Astrocyte (in vitro differentiated cells and primary cell): ENCODE measurements at regions not wholly inside any gene's neighbourhood (a gene's known extent, or its start where the extent isn't known, plus 50 kb on each side); places are given as distances from the start of the nearest gene placed in this dataset.
A peak's percentile ranks its signal among the peaks of the same experiment; 100 is the strongest.

Source experiments
- DNase-seq: peaks from one replicate; pipeline ENCODE4 v3.0.0-alpha.2; 2010; ENCODE audit warnings: low read depth
- FAIRE-seq: peaks from 2 replicates; lab custom pipeline; 2011; peaks lifted over from hg19 to GRCh38; lab: Jason Lieb, UNC
- H2AFZ ChIP-seq: 2 replicates; pipeline ENCODE4 v1.6.0; 2012; ENCODE audit warnings: low read depth, low read length, inconsistent platforms
- H3K27ac ChIP-seq: 2 replicates; pipeline ENCODE4 v1.5.1; 2011; ENCODE audit warnings: low read depth, low read length, inconsistent platforms
- H3K27me3 ChIP-seq: 2 replicates; pipeline ENCODE4 v1.6.0; 2011; ENCODE audit warnings: low read length, inconsistent platforms; ENCODE audit not compliant: insufficient read depth
- H3K36me3 ChIP-seq: 2 replicates; pipeline ENCODE4 v1.5.1; 2011; ENCODE audit warnings: low read length, inconsistent platforms; ENCODE audit not compliant: insufficient read depth
- H3K4me1 ChIP-seq: 2 replicates; pipeline ENCODE4 v1.5.1; 2011; ENCODE audit warnings: low read length, inconsistent platforms; ENCODE audit not compliant: insufficient read depth
- H3K4me2 ChIP-seq: 2 replicates; pipeline ENCODE4 v1.6.0; 2012; ENCODE audit warnings: low read length, inconsistent platforms
- H3K4me3 ChIP-seq: 2 replicates; pipeline ENCODE4 v1.5.1; 2011; ENCODE audit warnings: low read depth, mild to moderate bottlenecking, low read length, inconsistent platforms; ENCODE audit not compliant: insufficient read depth
- H3K79me2 ChIP-seq: 2 replicates; pipeline ENCODE4 v1.6.0; 2012; ENCODE audit warnings: mild to moderate bottlenecking, low read length, inconsistent platforms; ENCODE audit not compliant: insufficient read depth
- H3K9ac ChIP-seq: 2 replicates; pipeline ENCODE4 v1.6.0; 2012; ENCODE audit warnings: mild to moderate bottlenecking, low read length, inconsistent platforms
- H3K9me3 ChIP-seq: 2 replicates; pipeline ENCODE4 v1.5.1; 2012; ENCODE audit warnings: low read depth, mild to moderate bottlenecking, low read length, inconsistent platforms; ENCODE audit not compliant: insufficient read depth
- H4K20me1 ChIP-seq: 2 replicates; pipeline ENCODE4 v1.6.0; 2012; ENCODE audit warnings: low read length, inconsistent platforms; ENCODE audit not compliant: insufficient read depth
- H3K27ac Mint-ChIP-seq: one replicate; pipeline ENCODE4 v1.8.0; 2021; ENCODE audit warnings: mild to moderate bottlenecking, mixed read lengths; ENCODE audit not compliant: unreplicated experiment
- H3K27me3 Mint-ChIP-seq: one replicate; pipeline ENCODE4 v1.8.0; 2021; ENCODE audit warnings: low read depth, mixed read lengths; ENCODE audit not compliant: unreplicated experiment
- H3K36me3 Mint-ChIP-seq: one replicate; pipeline ENCODE4 v1.8.0; 2021; ENCODE audit warnings: low read depth, mixed read lengths; ENCODE audit not compliant: unreplicated experiment
- H3K4me1 Mint-ChIP-seq: one replicate; pipeline ENCODE4 v1.8.0; 2021; ENCODE audit warnings: low read depth, mixed read lengths; ENCODE audit not compliant: unreplicated experiment
- H3K4me3 Mint-ChIP-seq: one replicate; pipeline ENCODE4 v1.8.0; 2021; ENCODE audit warnings: mild to moderate bottlenecking, moderate library complexity, mixed read lengths; ENCODE audit not compliant: unreplicated experiment
- H3K9me3 Mint-ChIP-seq: one replicate; pipeline ENCODE4 v1.8.0; 2021; ENCODE audit warnings: mild to moderate bottlenecking, mixed read lengths; ENCODE audit not compliant: unreplicated experiment
- EZH2 ChIP-seq: IDR thresholded peaks from 2 replicates; pipeline ENCODE4 v1.6.1; 2012; ENCODE audit warnings: mild to moderate bottlenecking, low read length, inconsistent platforms; ENCODE audit not compliant: insufficient read depth
- TF ChIP-seq, protein P1 (sequence below): IDR thresholded peaks from 2 replicates; pipeline ENCODE4 v1.5.1; 2011; ENCODE audit warnings: low read depth, mild to moderate bottlenecking, inconsistent platforms, low read length, moderate library complexity; ENCODE audit not compliant: insufficient read depth

DNA sequence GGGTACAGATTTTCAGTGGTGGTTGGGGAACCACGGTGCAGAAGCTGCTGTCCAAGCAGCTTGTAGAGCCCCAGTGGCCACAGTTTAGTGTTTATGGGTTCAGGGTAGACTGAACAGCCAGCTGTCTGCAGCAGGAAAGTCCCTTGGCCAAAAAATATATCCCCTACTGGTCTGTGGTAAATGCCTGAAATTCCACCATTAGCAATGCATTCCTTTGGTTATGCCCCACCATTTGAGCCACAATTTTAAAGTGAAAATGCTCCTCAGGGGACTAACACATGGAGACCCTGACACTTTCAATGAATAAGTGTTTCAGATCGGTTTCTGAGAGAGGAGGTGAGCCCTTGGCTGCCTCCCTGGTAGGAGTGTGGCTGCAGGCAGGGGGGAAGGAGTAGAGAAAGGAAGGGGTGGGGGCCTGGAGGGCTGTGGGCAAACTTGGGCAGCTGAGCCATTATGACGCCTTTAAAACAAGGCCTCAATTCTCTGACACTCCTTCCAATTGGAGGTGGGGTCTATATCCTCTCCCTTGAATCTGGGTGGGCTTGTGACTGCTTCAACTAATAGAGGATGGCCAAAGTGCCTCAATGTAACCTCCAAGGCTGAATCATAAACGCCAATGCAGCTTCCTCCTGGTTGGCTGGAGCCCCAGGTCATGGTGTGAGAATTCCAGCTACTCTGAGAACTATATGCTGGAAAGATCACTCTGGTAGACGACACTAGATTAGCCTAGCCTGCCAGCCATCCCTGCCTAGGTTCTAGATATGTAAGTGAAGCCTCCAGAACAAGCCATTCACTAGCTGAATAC, 75.8 kb upstream of the ATP6AP2 start:
- no peaks in the 10 kb centered on the region for H3K79me2 ChIP-seq
- peaks cover 20% of the 10 kb centered on the region for H3K4me1 Mint-ChIP-seq
- H3K27me3 Mint-ChIP-seq = peaks cover 3% of the 10 kb centered on the region
- peak overlapping the region; percentile 44 for H3K9ac ChIP-seq
- H3K4me1 ChIP-seq = peaks cover 23% of the 10 kb centered on the region
- H3K4me3 Mint-ChIP-seq = no peak overlapping the region
- H3K36me3 ChIP-seq = no peaks in the 10 kb centered on the region
- DNase-seq (peak; percentile 93), FAIRE-seq (peak; percentile 88)
- H2AFZ ChIP-seq = peak overlapping the region; percentile 0
- H3K27ac Mint-ChIP-seq = peak overlapping the region; percentile 97
- peaks cover 4% of the 10 kb centered on the region for H3K9me3 Mint-ChIP-seq
- no peak for TF ChIP-seq EZH2
- TF ChIP-seq, protein P1, sequence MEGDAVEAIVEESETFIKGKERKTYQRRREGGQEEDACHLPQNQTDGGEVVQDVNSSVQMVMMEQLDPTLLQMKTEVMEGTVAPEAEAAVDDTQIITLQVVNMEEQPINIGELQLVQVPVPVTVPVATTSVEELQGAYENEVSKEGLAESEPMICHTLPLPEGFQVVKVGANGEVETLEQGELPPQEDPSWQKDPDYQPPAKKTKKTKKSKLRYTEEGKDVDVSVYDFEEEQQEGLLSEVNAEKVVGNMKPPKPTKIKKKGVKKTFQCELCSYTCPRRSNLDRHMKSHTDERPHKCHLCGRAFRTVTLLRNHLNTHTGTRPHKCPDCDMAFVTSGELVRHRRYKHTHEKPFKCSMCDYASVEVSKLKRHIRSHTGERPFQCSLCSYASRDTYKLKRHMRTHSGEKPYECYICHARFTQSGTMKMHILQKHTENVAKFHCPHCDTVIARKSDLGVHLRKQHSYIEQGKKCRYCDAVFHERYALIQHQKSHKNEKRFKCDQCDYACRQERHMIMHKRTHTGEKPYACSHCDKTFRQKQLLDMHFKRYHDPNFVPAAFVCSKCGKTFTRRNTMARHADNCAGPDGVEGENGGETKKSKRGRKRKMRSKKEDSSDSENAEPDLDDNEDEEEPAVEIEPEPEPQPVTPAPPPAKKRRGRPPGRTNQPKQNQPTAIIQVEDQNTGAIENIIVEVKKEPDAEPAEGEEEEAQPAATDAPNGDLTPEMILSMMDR = no peak
- H3K4me3 ChIP-seq = no peak overlapping the region
- peak overlapping the region; percentile 53 for H3K4me2 ChIP-seq
- no peaks in the 10 kb centered on the region for H3K27me3 ChIP-seq
- peak overlapping the region; percentile 65 for H3K27ac ChIP-seq
- no peaks in the 10 kb centered on the region for H4K20me1 ChIP-seq
- H3K36me3 Mint-ChIP-seq = no peaks in the 10 kb centered on the region
- H3K9me3 ChIP-seq = no peaks in the 10 kb centered on the region

DNA sequence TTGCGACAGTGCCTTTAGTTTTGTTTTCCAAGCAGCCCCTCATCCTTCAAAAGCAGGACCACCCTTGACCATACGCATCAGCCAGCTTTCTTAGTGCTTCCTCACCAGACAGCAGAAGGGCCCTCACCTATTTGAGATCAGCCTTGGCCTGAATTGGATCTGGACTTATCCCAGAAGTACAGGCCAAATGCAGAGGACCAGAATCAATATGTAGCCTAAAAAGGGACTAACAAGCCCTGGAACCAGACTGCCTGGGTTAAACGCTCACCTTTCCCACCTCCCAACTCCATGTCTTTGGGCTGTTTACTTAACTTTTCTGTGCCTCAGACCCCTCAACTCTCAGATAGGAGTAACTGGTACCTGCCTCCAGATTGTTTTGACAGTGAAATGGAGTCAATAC, 77.7 kb upstream of the ATP6AP2 start:
- Histone ChIP-seq H3K36me3 (no peaks in the 10 kb centered on the region), H3K9me3 (no peaks in the 10 kb centered on the region), H3K9ac (no peak overlapping the region), H3K27me3 (no peaks in the 10 kb centered on the region), H4K20me1 (no peaks in the 10 kb centered on the region), H3K4me2 (no peak overlapping the region), H3K79me2 (no peaks in the 10 kb centered on the region), H3K4me1 (peaks cover 23% of the 10 kb centered on the region), H3K4me3 (no peak overlapping the region), H3K27ac (no peak overlapping the region), H2AFZ (no peak overlapping the region)
- no peak overlapping the region for H3K4me3 Mint-ChIP-seq
- DNase-seq (no peak), FAIRE-seq (peak; percentile 62)
- no peak overlapping the region for H3K27ac Mint-ChIP-seq
- peaks cover 4% of the 10 kb centered on the region for H3K9me3 Mint-ChIP-seq
- H3K4me1 Mint-ChIP-seq = peaks cover 22% of the 10 kb centered on the region
- TF ChIP-seq, protein P1 = no peak
- TF ChIP-seq EZH2 = no peak
- H3K27me3 Mint-ChIP-seq = peaks cover 1% of the 10 kb centered on the region
- H3K36me3 Mint-ChIP-seq = no peaks in the 10 kb centered on the region

DNA sequence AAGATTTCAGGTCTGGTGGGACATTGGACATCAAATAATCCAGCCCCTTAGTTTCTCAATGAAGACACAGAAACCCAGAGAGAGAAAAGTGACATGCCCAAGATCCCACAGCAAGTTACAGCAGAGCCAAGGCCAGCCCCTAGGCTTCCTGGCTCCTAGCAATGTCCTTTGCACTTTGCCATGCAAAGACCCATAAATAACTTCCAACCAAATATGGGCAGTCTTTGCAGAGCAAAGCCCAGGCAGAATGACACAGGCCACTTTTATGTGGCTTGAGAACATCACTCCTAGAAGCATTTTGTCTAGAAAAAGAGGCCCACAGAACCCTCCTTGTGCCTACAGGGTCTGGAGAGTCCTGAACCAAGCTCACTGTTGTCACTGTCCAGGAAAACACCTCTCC, 78.1 kb upstream of the ATP6AP2 start:
- Mint-ChIP-seq H3K4me3 (no peak overlapping the region), H3K27me3 (peaks cover 4% of the 10 kb centered on the region), H3K36me3 (no peaks in the 10 kb centered on the region), H3K27ac (no peak overlapping the region), H3K9me3 (peaks cover 4% of the 10 kb centered on the region), H3K4me1 (peaks cover 24% of the 10 kb centered on the region)
- FAIRE-seq (peak; percentile 74), DNase-seq (no peak)
- no peaks in the 10 kb centered on the region for H4K20me1 ChIP-seq
- H3K9me3 ChIP-seq = no peaks in the 10 kb centered on the region
- no peaks in the 10 kb centered on the region for H3K79me2 ChIP-seq
- no peaks in the 10 kb centered on the region for H3K27me3 ChIP-seq
- no peaks in the 10 kb centered on the region for H3K36me3 ChIP-seq
- H3K9ac ChIP-seq = no peak overlapping the region
- H3K4me1 ChIP-seq = peaks cover 23% of the 10 kb centered on the region
- TF ChIP-seq, protein P1 = no peak
- no peak for TF ChIP-seq EZH2
- H2AFZ ChIP-seq = no peak overlapping the region
- H3K27ac ChIP-seq = no peak overlapping the region
- H3K4me3 ChIP-seq = no peak overlapping the region
- H3K4me2 ChIP-seq = no peak overlapping the region
